ENCODE measurements at regions not wholly inside any gene's neighbourhood (a gene's known extent, or its start where the extent isn't known, plus 50 kb on each side); places are given as distances from the start of the nearest gene placed in this dataset.

DNA sequence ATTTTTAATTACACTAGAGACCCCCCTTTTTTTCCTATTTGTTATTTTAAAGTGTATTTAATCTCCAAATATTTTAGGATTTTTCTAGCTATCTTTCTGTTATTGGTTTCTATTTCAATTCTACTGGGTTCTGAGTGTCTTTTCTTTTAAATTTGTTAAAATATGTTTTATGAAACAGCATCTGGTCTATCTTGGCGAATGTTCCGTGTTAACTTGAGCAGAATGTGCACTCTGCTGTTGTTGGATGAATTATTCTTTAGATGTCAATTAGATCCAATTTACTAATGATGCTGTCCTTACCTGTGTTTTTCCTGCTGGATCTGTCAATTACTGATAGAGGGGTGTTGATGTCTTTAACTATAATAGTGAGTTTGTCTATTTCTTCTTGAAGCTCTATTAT lies 462.0 kb upstream of the CNTN3 start:
- DNase-seq (ENCODE audit: low spot score) = no peak
- no peak for TF ChIP-seq POLR2AphosphoS5 (IDR thresholded peaks at IDR 0.05)
- TF ChIP-seq, protein P1, sequence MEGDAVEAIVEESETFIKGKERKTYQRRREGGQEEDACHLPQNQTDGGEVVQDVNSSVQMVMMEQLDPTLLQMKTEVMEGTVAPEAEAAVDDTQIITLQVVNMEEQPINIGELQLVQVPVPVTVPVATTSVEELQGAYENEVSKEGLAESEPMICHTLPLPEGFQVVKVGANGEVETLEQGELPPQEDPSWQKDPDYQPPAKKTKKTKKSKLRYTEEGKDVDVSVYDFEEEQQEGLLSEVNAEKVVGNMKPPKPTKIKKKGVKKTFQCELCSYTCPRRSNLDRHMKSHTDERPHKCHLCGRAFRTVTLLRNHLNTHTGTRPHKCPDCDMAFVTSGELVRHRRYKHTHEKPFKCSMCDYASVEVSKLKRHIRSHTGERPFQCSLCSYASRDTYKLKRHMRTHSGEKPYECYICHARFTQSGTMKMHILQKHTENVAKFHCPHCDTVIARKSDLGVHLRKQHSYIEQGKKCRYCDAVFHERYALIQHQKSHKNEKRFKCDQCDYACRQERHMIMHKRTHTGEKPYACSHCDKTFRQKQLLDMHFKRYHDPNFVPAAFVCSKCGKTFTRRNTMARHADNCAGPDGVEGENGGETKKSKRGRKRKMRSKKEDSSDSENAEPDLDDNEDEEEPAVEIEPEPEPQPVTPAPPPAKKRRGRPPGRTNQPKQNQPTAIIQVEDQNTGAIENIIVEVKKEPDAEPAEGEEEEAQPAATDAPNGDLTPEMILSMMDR (IDR thresholded peaks at IDR 0.05) = no peak
- TF ChIP-seq POLR2A (IDR thresholded peaks at IDR 0.05) = no peak
- no peaks in the 10 kb centered on the region for H3K4me1 ChIP-seq (replicated peaks)
- H3K36me3 ChIP-seq = no peaks in the 10 kb centered on the region
- no peaks in the 10 kb centered on the region for H3K27me3 ChIP-seq (replicated peaks; ENCODE audit: insufficient read depth)
- no peak overlapping the region for H3K4me3 ChIP-seq
- H3K27ac ChIP-seq = no peak overlapping the region
- WGBS = 74% methylated on average over 2 of the region's 2 CpGs
- H3K9me3 ChIP-seq = no peaks in the 10 kb centered on the region
- intact Hi-C loops (cut with DNase I) = no loop called here

DNA sequence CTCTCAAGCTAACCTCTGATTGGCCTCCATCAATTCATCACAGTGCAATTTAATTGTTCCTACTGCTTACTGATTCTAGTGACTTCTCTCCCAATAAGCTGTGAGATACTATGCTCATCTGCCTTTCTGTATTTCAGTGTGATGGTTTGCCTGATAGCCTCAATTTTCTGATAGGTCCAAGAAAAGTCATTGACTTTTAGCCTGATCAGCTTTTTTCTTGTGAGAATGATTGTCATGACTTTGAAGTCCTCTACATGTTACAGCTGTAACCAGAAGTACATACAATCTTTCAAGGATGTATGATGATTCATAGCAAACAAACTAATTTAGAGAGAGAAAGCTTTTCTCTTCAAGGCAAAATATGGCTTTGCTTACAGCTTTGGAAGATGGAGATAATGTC lies 463.8 kb upstream of the CNTN3 start:
- DNase-seq (ENCODE audit: low spot score) = no peak
- Histone ChIP-seq H3K9me3 (no peaks in the 10 kb centered on the region), H3K4me3 (no peak overlapping the region), H3K27ac (no peak overlapping the region), H3K27me3 (replicated peaks; ENCODE audit: insufficient read depth) (no peaks in the 10 kb centered on the region), H3K36me3 (no peaks in the 10 kb centered on the region), H3K4me1 (replicated peaks) (no peaks in the 10 kb centered on the region)
- intact Hi-C loops (cut with DNase I) = no loop called here
- TF ChIP-seq POLR2AphosphoS5 (IDR thresholded peaks at IDR 0.05) (no peak), POLR2A (IDR thresholded peaks at IDR 0.05) (no peak)
- TF ChIP-seq, protein P1 (IDR thresholded peaks at IDR 0.05) = no peak

DNA sequence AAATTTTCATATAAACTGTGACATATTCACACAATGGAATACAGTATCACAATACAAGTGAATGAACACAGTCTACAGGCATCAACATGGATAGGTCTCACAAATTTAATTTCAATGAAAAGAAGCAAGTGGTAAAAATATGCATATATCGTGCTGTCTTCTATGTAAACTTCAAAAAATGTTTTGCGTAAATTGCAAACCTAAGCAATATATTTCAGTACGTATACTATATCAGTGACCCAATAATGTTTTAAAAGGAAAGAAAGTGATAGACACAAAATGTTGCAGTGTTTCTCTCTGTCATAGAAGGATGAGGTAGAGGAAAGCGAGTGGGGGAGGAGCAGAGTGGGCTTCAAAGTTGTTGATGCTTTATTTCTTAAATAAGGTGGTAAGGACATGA lies 468.4 kb upstream of the CNTN3 start:
- no peak for DNase-seq (ENCODE audit: low spot score)
- Histone ChIP-seq H3K9me3 (no peaks in the 10 kb centered on the region), H3K27me3 (replicated peaks; ENCODE audit: insufficient read depth) (no peaks in the 10 kb centered on the region), H3K36me3 (no peaks in the 10 kb centered on the region), H3K4me1 (replicated peaks) (no peaks in the 10 kb centered on the region), H3K4me3 (no peak overlapping the region), H3K27ac (no peak overlapping the region)
- intact Hi-C loops (cut with DNase I) = no loop called here
- TF ChIP-seq POLR2AphosphoS5 (IDR thresholded peaks at IDR 0.05) (no peak), POLR2A (IDR thresholded peaks at IDR 0.05) (no peak)
- TF ChIP-seq, protein P1 (IDR thresholded peaks at IDR 0.05) = no peak
- WGBS = 90% methylated on average over 4 of the region's 4 CpGs

DNA sequence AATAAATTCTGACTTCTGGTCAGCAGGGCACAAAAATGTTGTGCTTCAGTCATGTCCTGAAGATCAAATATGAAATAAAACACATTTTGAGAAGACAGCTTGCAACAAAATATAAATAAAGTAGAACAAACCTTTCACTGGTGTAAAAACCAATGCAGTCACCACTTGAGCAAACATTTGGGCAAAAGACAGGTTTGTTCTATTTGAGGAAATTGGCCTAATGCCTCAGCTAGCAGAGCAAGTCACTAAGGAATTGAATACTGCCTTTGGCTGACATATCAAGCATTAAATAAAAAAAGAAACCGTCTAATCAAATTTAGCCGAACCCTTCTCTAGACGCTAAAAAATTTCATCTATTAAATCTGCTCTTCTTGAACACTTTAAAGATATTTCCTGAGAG lies 475.4 kb upstream of the CNTN3 start:
- Histone ChIP-seq H3K9me3 (no peaks in the 10 kb centered on the region), H3K36me3 (no peaks in the 10 kb centered on the region), H3K4me3 (no peak overlapping the region), H3K27ac (no peak overlapping the region), H3K4me1 (replicated peaks) (no peaks in the 10 kb centered on the region), H3K27me3 (replicated peaks; ENCODE audit: insufficient read depth) (no peaks in the 10 kb centered on the region)
- WGBS = 40% methylated on average over 3 of the region's 3 CpGs
- intact Hi-C loops (cut with DNase I) = no loop called here
- DNase-seq (ENCODE audit: low spot score) = peak; percentile 15
- TF ChIP-seq POLR2AphosphoS5 (IDR thresholded peaks at IDR 0.05) (peak; percentile 46), POLR2A (IDR thresholded peaks at IDR 0.05) (no peak)
- TF ChIP-seq, protein P1 (IDR thresholded peaks at IDR 0.05) = no peak

DNA sequence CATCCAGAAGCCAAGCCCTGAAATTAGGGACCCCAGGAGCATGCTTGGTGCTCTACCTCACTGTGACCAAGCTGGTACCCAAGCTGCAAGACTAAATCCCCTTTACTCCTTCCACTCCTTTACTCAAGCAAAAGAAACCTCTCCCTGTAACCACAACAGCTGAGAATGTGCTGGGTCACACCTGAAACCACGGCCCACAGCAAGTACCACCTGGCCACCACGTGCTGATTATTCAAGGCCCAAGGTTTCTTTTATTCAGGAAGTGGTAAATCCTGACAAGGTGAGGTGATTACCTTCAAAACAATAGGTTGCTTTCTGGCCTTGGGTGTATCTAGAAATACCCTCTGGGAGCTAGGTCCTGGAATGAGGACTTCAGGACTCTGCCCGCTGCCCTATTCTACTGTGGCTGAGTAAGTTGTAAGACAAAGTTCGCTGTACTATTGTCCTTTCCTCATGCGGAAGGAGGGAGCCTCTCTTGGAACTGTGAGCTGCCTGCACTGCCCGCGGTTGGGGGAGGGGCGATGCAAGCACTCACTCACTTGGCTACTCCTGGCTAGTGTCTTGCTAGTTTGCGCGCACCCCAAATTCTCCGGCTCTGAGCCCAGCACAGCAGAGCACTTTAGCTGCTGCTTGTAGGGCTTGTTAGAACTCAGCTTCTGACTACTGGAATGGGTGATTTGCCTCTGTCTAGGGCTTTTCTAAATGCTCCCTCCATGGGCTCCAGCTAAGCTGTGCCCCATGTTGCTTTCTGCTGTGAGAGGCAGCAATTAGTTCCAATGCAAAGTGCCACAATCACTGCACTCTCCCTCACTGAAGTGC lies 487.1 kb upstream of the CNTN3 start:
- Histone ChIP-seq H3K36me3 (no peaks in the 10 kb centered on the region), H3K27me3 (replicated peaks; ENCODE audit: insufficient read depth) (no peaks in the 10 kb centered on the region), H3K9me3 (no peaks in the 10 kb centered on the region), H3K4me3 (no peak overlapping the region), H3K27ac (no peak overlapping the region), H3K4me1 (replicated peaks) (no peaks in the 10 kb centered on the region)
- DNase-seq (ENCODE audit: low spot score) = no peak
- 35% methylated on average over 9 of the region's 11 CpGs for WGBS
- no peak for TF ChIP-seq POLR2AphosphoS5 (IDR thresholded peaks at IDR 0.05)
- TF ChIP-seq, protein P1 (IDR thresholded peaks at IDR 0.05) = no peak
- no peak for TF ChIP-seq POLR2A (IDR thresholded peaks at IDR 0.05)
- intact Hi-C loops (cut with DNase I) = no loop called here

Measured in prostate gland (tissue), 2 donors.